ENCODE measurements at regions not wholly inside any gene's neighbourhood (a gene's known extent, or its start where the extent isn't known, plus 50 kb on each side); places are given as distances from the start of the nearest gene placed in this dataset.

DNA sequence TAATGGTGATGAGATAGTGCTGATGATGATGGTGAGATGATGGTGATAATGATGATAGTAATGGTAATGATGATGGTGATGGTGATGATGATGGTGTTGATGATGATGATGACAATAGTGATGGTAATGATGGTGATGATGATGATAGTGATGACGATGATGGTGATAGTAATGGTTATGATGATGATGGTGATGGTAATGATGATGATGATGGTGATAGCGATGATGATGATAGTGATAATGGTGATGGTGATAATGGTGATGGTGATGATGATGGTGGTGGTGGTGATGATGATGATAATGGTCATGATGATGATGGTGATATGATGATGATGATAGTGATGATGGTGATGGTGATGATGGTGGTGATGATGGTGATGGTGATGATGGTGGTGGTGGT is 384.6 kb downstream of the MATN1 start:
- no peaks in the 10 kb centered on the region for H3K36me3 ChIP-seq (ENCODE audit: control insufficient read depth in 1 of 2, insufficient read depth in 2 of 2, low read length in 2 of 2)
- H3K79me2 ChIP-seq (ENCODE audit: insufficient read depth, low read length), result no peaks in the 10 kb centered on the region
- TF ChIP-seq ZFX (IDR thresholded peaks at IDR 0.05), result no peak
- TF ChIP-seq EGR1 (IDR thresholded peaks at IDR 0.05; ENCODE audit: low read depth), result no peak
- no peak for TF ChIP-seq EZH2 (IDR thresholded peaks at IDR 0.05)
- TF ChIP-seq RAD21 (IDR thresholded peaks at IDR 0.05; ENCODE audit: low read depth), result no peak
- TF ChIP-seq FOSL1 (IDR thresholded peaks at IDR 0.05; ENCODE audit: low read depth), result no peak
- TF ChIP-seq, protein P1, sequence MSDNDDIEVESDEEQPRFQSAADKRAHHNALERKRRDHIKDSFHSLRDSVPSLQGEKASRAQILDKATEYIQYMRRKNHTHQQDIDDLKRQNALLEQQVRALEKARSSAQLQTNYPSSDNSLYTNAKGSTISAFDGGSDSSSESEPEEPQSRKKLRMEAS (IDR thresholded peaks at IDR 0.05), result no peak
- TF ChIP-seq, protein P2, sequence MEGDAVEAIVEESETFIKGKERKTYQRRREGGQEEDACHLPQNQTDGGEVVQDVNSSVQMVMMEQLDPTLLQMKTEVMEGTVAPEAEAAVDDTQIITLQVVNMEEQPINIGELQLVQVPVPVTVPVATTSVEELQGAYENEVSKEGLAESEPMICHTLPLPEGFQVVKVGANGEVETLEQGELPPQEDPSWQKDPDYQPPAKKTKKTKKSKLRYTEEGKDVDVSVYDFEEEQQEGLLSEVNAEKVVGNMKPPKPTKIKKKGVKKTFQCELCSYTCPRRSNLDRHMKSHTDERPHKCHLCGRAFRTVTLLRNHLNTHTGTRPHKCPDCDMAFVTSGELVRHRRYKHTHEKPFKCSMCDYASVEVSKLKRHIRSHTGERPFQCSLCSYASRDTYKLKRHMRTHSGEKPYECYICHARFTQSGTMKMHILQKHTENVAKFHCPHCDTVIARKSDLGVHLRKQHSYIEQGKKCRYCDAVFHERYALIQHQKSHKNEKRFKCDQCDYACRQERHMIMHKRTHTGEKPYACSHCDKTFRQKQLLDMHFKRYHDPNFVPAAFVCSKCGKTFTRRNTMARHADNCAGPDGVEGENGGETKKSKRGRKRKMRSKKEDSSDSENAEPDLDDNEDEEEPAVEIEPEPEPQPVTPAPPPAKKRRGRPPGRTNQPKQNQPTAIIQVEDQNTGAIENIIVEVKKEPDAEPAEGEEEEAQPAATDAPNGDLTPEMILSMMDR (IDR thresholded peaks at IDR 0.05 in 2 of 3, conservative IDR thresholded peaks at IDR 0.05 in 1 of 3; ENCODE audit: borderline replicate concordance in 1 of 3, insufficient read depth in 1 of 3, low read depth in 2 of 3, low read length in 2 of 3), result no peak
- TF ChIP-seq SP1 (IDR thresholded peaks at IDR 0.05; ENCODE audit: low read depth), result no peak
- TF ChIP-seq ZNF274 (IDR thresholded peaks at IDR 0.05; ENCODE audit: low read depth, low read length), result no peak
- no peak for TF ChIP-seq CEBPB (IDR thresholded peaks at IDR 0.05; ENCODE audit: low read depth)
- TF ChIP-seq, protein P3, sequence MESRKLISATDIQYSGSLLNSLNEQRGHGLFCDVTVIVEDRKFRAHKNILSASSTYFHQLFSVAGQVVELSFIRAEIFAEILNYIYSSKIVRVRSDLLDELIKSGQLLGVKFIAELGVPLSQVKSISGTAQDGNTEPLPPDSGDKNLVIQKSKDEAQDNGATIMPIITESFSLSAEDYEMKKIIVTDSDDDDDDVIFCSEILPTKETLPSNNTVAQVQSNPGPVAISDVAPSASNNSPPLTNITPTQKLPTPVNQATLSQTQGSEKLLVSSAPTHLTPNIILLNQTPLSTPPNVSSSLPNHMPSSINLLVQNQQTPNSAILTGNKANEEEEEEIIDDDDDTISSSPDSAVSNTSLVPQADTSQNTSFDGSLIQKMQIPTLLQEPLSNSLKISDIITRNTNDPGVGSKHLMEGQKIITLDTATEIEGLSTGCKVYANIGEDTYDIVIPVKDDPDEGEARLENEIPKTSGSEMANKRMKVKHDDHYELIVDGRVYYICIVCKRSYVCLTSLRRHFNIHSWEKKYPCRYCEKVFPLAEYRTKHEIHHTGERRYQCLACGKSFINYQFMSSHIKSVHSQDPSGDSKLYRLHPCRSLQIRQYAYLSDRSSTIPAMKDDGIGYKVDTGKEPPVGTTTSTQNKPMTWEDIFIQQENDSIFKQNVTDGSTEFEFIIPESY (IDR thresholded peaks at IDR 0.05; ENCODE audit: extremely low read depth, insufficient replicate concordance, low read length), result no peak
- TF ChIP-seq ELF1 (IDR thresholded peaks at IDR 0.05; ENCODE audit: borderline replicate concordance, low read depth), result no peak
- no peak for TF ChIP-seq CBX3 (IDR thresholded peaks at IDR 0.05; ENCODE audit: low read depth)
- no peak for TF ChIP-seq SRF (IDR thresholded peaks at IDR 0.05; ENCODE audit: low read depth)
- TF ChIP-seq EZH2phosphoT487 (IDR thresholded peaks at IDR 0.05; ENCODE audit: borderline replicate concordance), result no peak
- TF ChIP-seq JUND (IDR thresholded peaks at IDR 0.05), result no peak
- TF ChIP-seq YY1 (IDR thresholded peaks at IDR 0.05; ENCODE audit: extremely low read depth, insufficient replicate concordance, low read depth, low read length), result no peak
- TF ChIP-seq, protein P4, sequence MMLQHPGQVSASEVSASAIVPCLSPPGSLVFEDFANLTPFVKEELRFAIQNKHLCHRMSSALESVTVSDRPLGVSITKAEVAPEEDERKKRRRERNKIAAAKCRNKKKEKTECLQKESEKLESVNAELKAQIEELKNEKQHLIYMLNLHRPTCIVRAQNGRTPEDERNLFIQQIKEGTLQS (IDR thresholded peaks at IDR 0.05), result no peak
- no peak overlapping the region for H3K4me3 ChIP-seq (replicated peaks in 1 of 2; ENCODE audit: low read depth in 1 of 2, low read length in 2 of 2)
- POLR2A ChIA-PET, result no interaction called here
- no peak for DNase-seq (ENCODE audit: low read depth, low spot score)
- no peak overlapping the region for H3K9ac ChIP-seq (ENCODE audit: low read length)
- RAD21 ChIA-PET (ENCODE audit: low non-redundant PET in 1 of 2, low total read pairs in 2 of 2, uncharacterized antibody in 2 of 2, unreplicated experiment in 2 of 2), result no interaction called here
- H3K27ac ChIP-seq (ENCODE audit: low read depth, low read length), result no peak overlapping the region
- H3K9me2 ChIP-seq (ENCODE audit: insufficient read depth), result no peaks in the 10 kb centered on the region
- intact Hi-C loops (cut with micrococcal nuclease), result no loop called here
- H3K9me3 ChIP-seq (ENCODE audit: control insufficient read depth in 1 of 2, insufficient read depth in 1 of 2, low read depth in 1 of 2, low read length in 2 of 2), result no peaks in the 10 kb centered on the region
- H4K20me1 ChIP-seq (ENCODE audit: insufficient read depth), result no peaks in the 10 kb centered on the region
- H3K4me1 ChIP-seq (ENCODE audit: control insufficient read depth in 1 of 2, insufficient read depth in 2 of 2, low read length in 2 of 2), result no peaks in the 10 kb centered on the region
- CTCF ChIA-PET, result no interaction called here
- no peak overlapping the region for H2AFZ ChIP-seq (ENCODE audit: low read depth, low read length, poor library complexity, severe bottlenecking)
- no TSS peak for BruUV-seq (replicated peaks)
- no peak overlapping the region for H3K4me2 ChIP-seq (ENCODE audit: low read length)
- H3K27me3 ChIP-seq (ENCODE audit: insufficient read depth, low read length), result no peaks in the 10 kb centered on the region; the same call in 1 of the 2 replicates
- ATAC-seq, result no peak

Measured in HCT116 (cell line).